Fibroblast of peridontal ligament (primary cell): ENCODE measurements at regions not wholly inside any gene's neighbourhood (a gene's known extent, or its start where the extent isn't known, plus 50 kb on each side); places are given as distances from the start of the nearest gene placed in this dataset.
"Not testable (repeated sequence)": the region's sequence is repeated elsewhere in the genome, so short reads cannot be mapped to it uniquely, and the experiment has no call there.

ENCODE experiments used
- DNase-seq: peaks from one replicate; pipeline ENCODE4 v3.0.0-alpha.2; 2010; ENCODE audit errors: extremely low read depth

- DNase-seq, result not testable (repeated sequence)
Measured at GRCh38 chr3:75840160-75840559, 54.8 kb upstream of the ZNF717 start.

- DNase-seq, result not testable (repeated sequence)
Measured at GRCh38 chr3:75850301-75851008, 65.1 kb upstream of the ZNF717 start.

- no peak for DNase-seq
Measured at GRCh38 chr3:75863130-75863529, 77.8 kb upstream of the ZNF717 start.

GRCh38 chr3:75863878-75864277 lies 78.5 kb upstream of the ZNF717 start:
- no peak for DNase-seq

- not testable (repeated sequence) for DNase-seq
Measured at GRCh38 chr3:75883719-75884118, 98.4 kb upstream of the ZNF717 start.

- DNase-seq, result no peak
Measured at GRCh38 chr3:75886971-75887526, 101.7 kb upstream of the ZNF717 start.

GRCh38 chr3:75894234-75894633 lies 108.9 kb upstream of the ZNF717 start:
- DNase-seq, result no peak

GRCh38 chr3:75896265-75896664 lies 110.9 kb upstream of the ZNF717 start:
- no peak for DNase-seq

- DNase-seq, result not testable (repeated sequence)
Measured at GRCh38 chr3:75901446-75901845, 116.1 kb upstream of the ZNF717 start.

- DNase-seq, result no peak
Measured at GRCh38 chr3:75906555-75907112, 121.3 kb upstream of the ZNF717 start.

GRCh38 chr3:75913800-75914350 lies 128.5 kb upstream of the ZNF717 start:
- DNase-seq, result no peak

- not testable (repeated sequence) for DNase-seq
Measured at GRCh38 chr3:75914741-75915140, 129.4 kb upstream of the ZNF717 start.

GRCh38 chr3:75938921-75939320 lies 153.6 kb upstream of the ZNF717 start:
- no peak for DNase-seq

- DNase-seq, result no peak
Measured at GRCh38 chr3:75951941-75952340, 166.6 kb upstream of the ZNF717 start.

- DNase-seq, result not testable (repeated sequence)
Measured at GRCh38 chr3:75960031-75960430, 174.7 kb upstream of the ZNF717 start.

- DNase-seq, result not testable (repeated sequence)
Measured at GRCh38 chr3:75962054-75962453, 176.7 kb upstream of the ZNF717 start.

- no peak for DNase-seq
Measured at GRCh38 chr3:75967071-75967470, 181.7 kb upstream of the ZNF717 start.

GRCh38 chr3:75978686-75979085 lies 193.3 kb upstream of the ZNF717 start:
- DNase-seq, result no peak

GRCh38 chr3:75981401-75981800 lies 196.1 kb upstream of the ZNF717 start:
- no peak for DNase-seq

GRCh38 chr3:75982151-75982550 lies 196.8 kb upstream of the ZNF717 start:
- no peak for DNase-seq

GRCh38 chr3:75983111-75983510 lies 197.8 kb upstream of the ZNF717 start:
- DNase-seq, result no peak

- DNase-seq, result no peak
Measured at GRCh38 chr3:75983609-75984290, 198.4 kb upstream of the ZNF717 start.
